H1 (cell line): ENCODE measurements at regions not wholly inside any gene's neighbourhood (a gene's known extent, or its start where the extent isn't known, plus 50 kb on each side); places are given as distances from the start of the nearest gene placed in this dataset.
A peak's percentile ranks its signal among the peaks of the same experiment; 100 is the strongest.

ENCODE experiments used
- CTCF ChIA-PET: fragments of 300-600 bp; sonication (Branson Sonifier 250); formaldehyde crosslinking; loops from one replicate; lab custom pipeline; 2021; ENCODE audit not compliant: partially characterized antibody; lab: Charles Lee
- POLR2A ChIA-PET: fragments of 300-600 bp; sonication (Branson Sonifier 250); formaldehyde crosslinking; loops from one replicate; lab custom pipeline; 2021; ENCODE audit warnings: inconsistent platforms; ENCODE audit not compliant: partially characterized antibody; lab: Charles Lee
- DNase-seq, 2 experiments: peaks; one replicate each; pipeline versions ENCODE4 v3.0.0 to v3.0.0-alpha.2; 2010 to 2022; ENCODE audit warnings: low spot score in 2 of 2, low read depth in 1 of 2, mixed read lengths in 1 of 2
- FAIRE-seq: peaks from 2 replicates; lab custom pipeline; 2011; peaks lifted over from hg19 to GRCh38; lab: Jason Lieb, UNC
- H2AFZ ChIP-seq: 2 replicates; pipeline ENCODE4 v1.8.1; 2012; ENCODE audit warnings: low read length, inconsistent platforms
- H2AK5ac ChIP-seq: 2 replicates; pipeline ENCODE4 v1.6.1; 2013; ENCODE audit warnings: low read depth, low read length
- H2BK120ac ChIP-seq: replicated peaks from 2 replicates; pipeline ENCODE3; 2013; ENCODE audit warnings: low read depth, low read length, inconsistent platforms
- H2BK12ac ChIP-seq: 2 replicates; pipeline ENCODE4 v1.6.1; 2013; ENCODE audit warnings: low read depth, low read length
- H2BK15ac ChIP-seq: 2 replicates; pipeline ENCODE4 v1.6.1; 2013; ENCODE audit warnings: low read length
- H2BK20ac ChIP-seq: 2 replicates; pipeline ENCODE4 v1.6.1; 2013; ENCODE audit warnings: low read length
- H2BK5ac ChIP-seq: 2 replicates; pipeline ENCODE4 v1.6.1; 2013; ENCODE audit warnings: low read depth, low read length
- H3K14ac ChIP-seq: 2 replicates; pipeline ENCODE4 v1.6.1; 2013; ENCODE audit warnings: inconsistent platforms; ENCODE audit not compliant: insufficient read length
- H3K18ac ChIP-seq: 2 replicates; pipeline ENCODE4 v1.6.1; 2013; ENCODE audit warnings: low read length; ENCODE audit errors: extremely low read depth
- H3K23ac ChIP-seq: 2 replicates; pipeline ENCODE4 v1.6.1; 2013; ENCODE audit warnings: inconsistent platforms; ENCODE audit not compliant: insufficient read length
- H3K23me2 ChIP-seq: 2 replicates; pipeline ENCODE4 v1.6.1; 2013; ENCODE audit warnings: low read depth, low read length
- H3K27ac ChIP-seq: 2 replicates; pipeline ENCODE4 v1.6.1; 2011; ENCODE audit warnings: low read depth, low read length, inconsistent platforms
- H3K27me3 ChIP-seq, 4 experiments: replicated peaks in 1 of 4; 1 replicate in 1 of 4; 2 replicates in 3 of 4; pipeline versions ENCODE4 v1.6.1 to v1.8.1; 2011 to 2013; ENCODE audit warnings: low read length in 3 of 4, mild to moderate bottlenecking in 3 of 4, inconsistent platforms in 2 of 4, mixed read lengths in 2 of 4, moderate library complexity in 1 of 4; ENCODE audit not compliant: control insufficient read depth in 3 of 4, insufficient read depth in 3 of 4; ENCODE audit errors: extremely low read depth in 1 of 4
- H3K36me3 ChIP-seq, 4 experiments: 2 replicates each; pipeline versions ENCODE4 v1.6.1 to v1.8.1; 2011 to 2013; ENCODE audit warnings: mild to moderate bottlenecking in 4 of 4, low read length in 3 of 4, moderate library complexity in 2 of 4, control low read depth in 1 of 4, inconsistent platforms in 1 of 4; ENCODE audit not compliant: insufficient read depth in 4 of 4, control insufficient read depth in 2 of 4
- H3K4ac ChIP-seq: replicated peaks from 2 replicates; pipeline ENCODE3; 2013; ENCODE audit warnings: low read length, low read depth, mixed read lengths, inconsistent platforms; ENCODE audit not compliant: insufficient read length
- H3K4me1 ChIP-seq, 4 experiments: replicated peaks in 1 of 4; 1 replicate in 1 of 4; 2 replicates in 3 of 4; pipeline versions ENCODE4 v1.6.1 to v1.8.1; 2011 to 2013; ENCODE audit warnings: low read length in 3 of 4, inconsistent platforms in 2 of 4, mixed read lengths in 1 of 4; ENCODE audit not compliant: insufficient read depth in 4 of 4, control insufficient read depth in 3 of 4
- H3K4me2 ChIP-seq, 2 experiments: 2 replicates each; pipeline versions ENCODE4 v1.6.1 to v1.8.1; 2011 to 2013; ENCODE audit warnings: low read depth in 2 of 2, low read length in 2 of 2, control low read depth in 1 of 2, inconsistent platforms in 1 of 2, mild to moderate bottlenecking in 1 of 2; ENCODE audit not compliant: insufficient read depth in 1 of 2
- H3K4me3 ChIP-seq, 4 experiments: fragments of 200-600, 300-600 bp in 1 of 4; sonication (generic), shearing (Covaris generic), sonication (Bioruptor Twin) in 1 of 4; 2 replicates each; pipeline versions ENCODE4 v1.5.1 to v1.8.1; 2011 to 2016; ENCODE audit warnings: low read length in 4 of 4, low read depth in 3 of 4, control low read depth in 2 of 4, inconsistent platforms in 2 of 4, mild to moderate bottlenecking in 2 of 4, mixed read lengths in 1 of 4, moderate library complexity in 1 of 4; ENCODE audit not compliant: insufficient read depth in 2 of 4; ENCODE audit errors: extremely low read depth in 1 of 4
- H3K56ac ChIP-seq: replicated peaks from 2 replicates; pipeline ENCODE3; 2013; ENCODE audit warnings: low read depth, mild to moderate bottlenecking, mixed read lengths, low read length, inconsistent platforms; ENCODE audit not compliant: insufficient read length
- H3K79me1 ChIP-seq: 2 replicates; pipeline ENCODE4 v1.6.1; 2013; ENCODE audit warnings: low read depth, low read length, control low read depth
- H3K79me2 ChIP-seq, 2 experiments: 2 replicates each; pipeline versions ENCODE4 v1.6.1 to v1.8.1; 2012 to 2013; ENCODE audit warnings: low read length in 2 of 2, mild to moderate bottlenecking in 2 of 2, inconsistent platforms in 1 of 2; ENCODE audit not compliant: insufficient read depth in 2 of 2, control insufficient read depth in 1 of 2
- H3K9ac ChIP-seq, 4 experiments: replicated peaks in 1 of 4; 1 replicate in 1 of 4; 2 replicates in 3 of 4; pipeline versions ENCODE4 v1.6.1 to v1.8.1; 2011 to 2013; ENCODE audit warnings: low read depth in 3 of 4, low read length in 3 of 4, control low read depth in 2 of 4, mild to moderate bottlenecking in 2 of 4, moderate library complexity in 2 of 4, inconsistent platforms in 1 of 4; ENCODE audit errors: extremely low read depth in 1 of 4
- H3K9me3 ChIP-seq, 2 experiments: 2 replicates each; pipeline versions ENCODE4 v1.6.1 to v1.8.1; 2012 to 2013; ENCODE audit warnings: mild to moderate bottlenecking in 2 of 2, moderate library complexity in 2 of 2, control low read depth in 1 of 2, inconsistent platforms in 1 of 2, low read depth in 1 of 2, low read length in 1 of 2, mixed read lengths in 1 of 2; ENCODE audit not compliant: insufficient read depth in 2 of 2
- H4K20me1 ChIP-seq, 2 experiments: replicated peaks in 1 of 2; 2 replicates each; pipeline versions ENCODE3 to v1.8.1; 2011 to 2013; ENCODE audit warnings: inconsistent platforms in 2 of 2, low read length in 2 of 2, mild to moderate bottlenecking in 1 of 2; ENCODE audit not compliant: insufficient read depth in 2 of 2, control insufficient read depth in 1 of 2
- H4K5ac ChIP-seq: 2 replicates; pipeline ENCODE4 v1.6.1; 2013; ENCODE audit warnings: low read length, low read depth, mixed read lengths, inconsistent platforms; ENCODE audit not compliant: insufficient read length
- H4K8ac ChIP-seq: 2 replicates; pipeline ENCODE4 v1.8.0; 2013; ENCODE audit warnings: mild to moderate bottlenecking, moderate library complexity, low read length, inconsistent platforms; ENCODE audit not compliant: insufficient read depth; ENCODE audit errors: extremely low read depth
- H4K91ac ChIP-seq: replicated peaks from 2 replicates; pipeline ENCODE3; 2013; ENCODE audit warnings: low read length, mixed read lengths, inconsistent platforms; ENCODE audit not compliant: insufficient read length
- HDAC2 ChIP-seq, 2 experiments: fragments of 300-600 bp in 1 of 2; sonication (generic) in 1 of 2; IDR thresholded peaks; 2 replicates each; pipeline ENCODE4 v1.6.1; 2011 to 2012; ENCODE audit warnings: low read depth in 2 of 2, low read length in 2 of 2, mild to moderate bottlenecking in 2 of 2, moderate library complexity in 2 of 2, borderline replicate concordance in 1 of 2, inconsistent platforms in 1 of 2
- MAFK ChIP-seq: IDR thresholded peaks from 2 replicates; pipeline ENCODE4 v1.6.1; 2012; ENCODE audit warnings: low read depth, mild to moderate bottlenecking, improper control_type of control experiment, low read length
- RXRA ChIP-seq: IDR thresholded peaks from 2 replicates; pipeline ENCODE4 v1.6.1; 2011; ENCODE audit warnings: low read depth, mild to moderate bottlenecking, low read length, moderate library complexity; ENCODE audit not compliant: insufficient read depth
- WGBS, 2 experiments: shearing (Covaris generic) in 1 of 2; methylation state at CpG; one replicate each; pipeline versions ENCODE4 v1.1.6 to v1.1.7; 2013 to 2015; ENCODE audit warnings: low lambda C conversion rate in 2 of 2, mixed read lengths in 2 of 2, inconsistent platforms in 1 of 2, low coverage in 1 of 2, missing lambda C conversion rate in 1 of 2; ENCODE audit not compliant: insufficient replicate concordance in 2 of 2, insufficient coverage in 1 of 2, insufficient read length in 1 of 2; ENCODE audit errors: extremely low coverage in 1 of 2, missing lambda C conversion rate in 1 of 2; 5-methylcytosine and 5-hydroxymethylcytosine counted together

DNA sequence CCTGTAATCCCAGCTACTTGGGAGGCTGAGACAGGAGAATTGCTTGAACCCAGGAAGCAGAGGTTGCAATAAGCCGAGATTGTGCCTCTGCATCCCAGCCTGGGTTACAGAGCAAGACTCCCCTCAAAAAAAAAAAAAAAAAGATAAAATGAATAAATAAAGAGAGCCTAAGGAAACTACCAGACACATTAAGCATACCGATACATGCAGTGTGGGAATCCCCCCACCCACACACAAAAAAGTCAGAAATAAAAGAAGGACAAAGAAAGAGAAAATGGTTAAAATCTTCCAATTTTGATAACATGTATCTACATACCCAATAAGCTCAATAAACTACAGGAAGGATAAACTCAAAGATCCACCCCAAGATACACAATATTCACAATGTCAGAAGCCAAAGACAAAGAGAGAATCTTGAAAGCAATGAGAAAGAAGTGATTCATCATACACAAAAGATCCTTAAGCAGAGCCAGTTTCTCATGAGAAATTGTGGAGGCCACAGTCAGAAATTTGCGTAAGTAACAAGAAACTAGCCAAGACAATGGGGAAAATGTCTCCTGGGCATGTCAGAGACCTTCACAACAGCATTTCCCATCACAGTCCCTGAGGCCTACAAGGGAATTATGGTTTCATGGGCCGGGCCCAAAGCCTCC is 1197.0 kb downstream of the AMY1C start:
- Histone ChIP-seq H3K27me3 (no peaks in the 10 kb centered on the region), H3K4ac (no peak overlapping the region), H2AFZ (no peak overlapping the region), H3K23me2 (no peaks in the 10 kb centered on the region), H3K14ac (no peak overlapping the region), H3K79me1 (no peaks in the 10 kb centered on the region), H2BK5ac (no peak overlapping the region), H4K8ac (peak overlapping the region; percentile 5; the same call in 1 of the 2 replicates), H2BK120ac (no peak overlapping the region), H4K91ac (no peak overlapping the region), H3K79me2 (no peaks in the 10 kb centered on the region), H3K27ac (no peak overlapping the region), H2BK20ac (no peak overlapping the region), H3K9me3 (0 out of 4 replicates have a peak, but pooled peaks cover 0 to 2% of the 10 kb centered on the region in 2 experiments), H3K18ac (no peak overlapping the region), H3K56ac (no peak overlapping the region), H2BK12ac (no peak overlapping the region), H3K4me1 (0 out of 7 replicates have a peak, but pooled peaks cover 0 to 3% (median 0%) of the 10 kb centered on the region in 4 experiments), H3K4me3 (no peak overlapping the region), H3K36me3 (no peaks in the 10 kb centered on the region), H2BK15ac (no peak overlapping the region), H3K4me2 (no peak overlapping the region), H4K20me1 (no peaks in the 10 kb centered on the region), H3K23ac (no peak overlapping the region), H4K5ac (no peak overlapping the region), H2AK5ac (no peak overlapping the region), H3K9ac (no peak overlapping the region)
- WGBS, 2 experiments = 87% methylated on average over 4 of the region's 4 CpGs; no CpG with 5 or more reads in 1 of the 2 experiments
- DNase-seq = no peak
- POLR2A ChIA-PET = no interaction called here
- no peak for FAIRE-seq
- TF ChIP-seq MAFK (no peak), RXRA (no peak), HDAC2 (IDR thresholded peaks at IDR 0.05; ENCODE audit: borderline replicate concordance in 1 of 2, low read depth in 2 of 2, low read length in 2 of 2) (no peak)
- CTCF ChIA-PET = interaction anchor here (0.7 kb wide), 1 partner anchor 49 kb away, joined by 4 read pairs; no protein-coding TSS in a partner anchor
